SKM-1 (cell line): ENCODE measurements at regions not wholly inside any gene's neighbourhood (a gene's known extent, or its start where the extent isn't known, plus 50 kb on each side); places are given as distances from the start of the nearest gene placed in this dataset.

Experiments
- DNase-seq: peaks from one replicate; lab custom pipeline; 2025; ENCODE audit not compliant: unreplicated experiment; lab: John Stamatoyannopoulos, UW

GRCh38 chr12:103178366-103179080 lies 221.0 kb downstream of the ASCL1 start:
- DNase-seq = no peak

GRCh38 chr12:103181366-103182152 lies 224.1 kb downstream of the ASCL1 start:
- no peak for DNase-seq

DNA sequence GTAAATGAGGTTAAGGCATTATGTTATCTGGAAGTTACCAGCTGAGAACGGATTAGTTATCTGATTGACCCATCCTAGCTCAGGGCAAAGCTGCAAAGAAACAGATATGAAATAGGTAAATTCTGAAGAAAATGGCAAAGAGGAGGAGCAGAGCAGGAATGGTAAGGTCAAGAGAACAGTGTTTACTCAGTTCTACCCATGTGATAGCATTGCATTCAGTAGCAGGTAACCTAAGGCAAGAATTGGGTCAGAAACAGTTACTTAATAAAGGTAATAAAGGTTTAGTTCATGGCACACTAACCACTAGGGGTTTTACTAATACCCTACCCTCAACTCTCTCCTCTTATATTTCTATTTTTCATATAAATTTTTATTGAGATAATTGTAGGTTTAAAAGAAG lies 224.8 kb downstream of the ASCL1 start:
- DNase-seq = no peak

- DNase-seq = no peak
These were observed 239.0 kb downstream of the ASCL1 start for GRCh38 chr12:103196467-103196866.

DNA sequence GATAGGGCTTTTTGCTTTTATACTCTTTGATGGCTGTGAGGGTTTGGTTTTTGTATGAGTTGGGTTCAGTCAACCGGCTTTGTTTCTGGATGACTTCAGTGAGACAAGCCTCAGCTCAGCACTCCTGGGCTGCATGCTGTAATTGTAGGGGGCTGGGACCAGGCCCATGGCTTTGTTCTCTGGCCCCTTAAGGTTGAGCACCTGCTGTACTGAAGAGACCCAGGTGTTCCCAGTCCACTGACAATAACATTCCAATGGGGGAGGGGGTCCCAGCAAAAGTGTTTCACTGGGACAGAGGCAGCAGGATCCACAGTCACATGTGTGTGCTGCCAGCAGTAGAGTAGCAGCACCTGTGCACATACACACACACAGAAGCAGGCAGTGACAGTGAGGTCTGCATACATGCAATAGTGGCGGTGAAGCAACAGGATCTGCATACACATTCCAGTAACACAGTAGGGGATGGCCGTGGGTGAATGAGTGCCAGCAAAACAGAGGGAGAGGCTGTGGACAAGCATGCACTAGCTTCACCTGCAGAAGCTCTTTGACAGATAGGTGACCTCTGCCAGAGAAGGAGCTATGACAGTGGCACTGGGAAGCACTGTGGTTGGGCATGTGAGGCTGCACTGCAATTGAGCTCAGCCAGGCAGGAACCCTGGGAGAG lies 240.4 kb downstream of the ASCL1 start:
- no peak for DNase-seq

DNA sequence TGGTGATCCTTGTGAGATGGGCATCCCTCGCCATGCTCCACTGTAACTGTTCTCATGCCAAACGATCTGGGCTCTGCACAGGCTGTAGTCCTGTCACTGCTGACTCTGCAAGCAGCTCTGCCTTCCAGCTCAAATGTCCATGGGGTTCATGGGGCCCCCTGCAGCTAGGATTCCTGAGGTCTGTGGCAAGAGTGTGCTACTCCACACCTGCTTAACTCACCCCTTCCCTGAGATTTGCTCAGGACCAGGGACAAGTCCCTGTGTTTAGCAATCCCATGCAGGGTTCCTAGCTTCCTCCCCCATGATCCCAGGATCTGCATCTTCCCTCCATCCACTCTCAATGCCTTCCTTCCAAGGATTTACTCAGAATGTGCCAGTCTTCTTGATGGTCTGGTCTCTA lies 241.0 kb downstream of the ASCL1 start:
- DNase-seq = no peak

DNA sequence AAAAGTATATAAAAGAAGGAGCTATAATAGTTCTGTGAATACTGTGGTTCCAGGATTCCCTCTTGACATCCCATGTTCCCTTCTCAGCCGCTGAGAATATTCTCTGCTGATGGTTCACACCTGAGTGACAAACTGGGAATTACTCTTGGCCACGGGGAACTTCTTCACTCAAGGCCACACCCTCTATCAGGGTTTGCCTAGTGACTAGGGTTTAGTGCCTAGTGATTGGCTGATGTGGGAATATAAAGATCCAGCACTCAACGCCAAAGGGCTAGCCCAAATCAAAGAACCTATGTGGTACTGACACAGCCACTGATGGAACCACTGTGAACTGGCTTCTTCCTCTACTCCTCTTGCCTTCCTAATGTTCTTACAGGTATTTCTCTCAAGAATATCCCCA lies 248.4 kb downstream of the ASCL1 start:
- no peak for DNase-seq

GRCh38 chr12:103207936-103208335 lies 250.5 kb downstream of the ASCL1 start:
- no peak for DNase-seq

DNA sequence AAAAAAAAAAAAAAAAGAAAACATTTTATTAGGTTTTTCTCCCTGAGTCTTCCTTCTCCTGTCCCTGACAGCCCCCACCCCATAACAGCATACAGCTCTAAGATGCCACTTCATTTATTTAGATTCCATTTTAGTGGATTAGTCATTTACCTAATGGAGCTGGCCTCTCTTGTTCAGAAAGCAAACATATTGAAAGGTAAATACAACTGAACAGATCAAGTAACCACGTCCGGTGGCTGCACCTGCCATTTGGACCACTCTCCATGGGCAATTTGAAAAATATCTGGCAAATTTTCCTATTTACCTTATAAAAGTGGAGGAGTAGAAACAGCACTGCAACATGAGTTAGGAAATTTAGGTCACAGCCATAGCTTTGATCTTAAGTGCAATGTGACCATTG lies 254.6 kb downstream of the C12orf42 start:
- DNase-seq = no peak

DNA sequence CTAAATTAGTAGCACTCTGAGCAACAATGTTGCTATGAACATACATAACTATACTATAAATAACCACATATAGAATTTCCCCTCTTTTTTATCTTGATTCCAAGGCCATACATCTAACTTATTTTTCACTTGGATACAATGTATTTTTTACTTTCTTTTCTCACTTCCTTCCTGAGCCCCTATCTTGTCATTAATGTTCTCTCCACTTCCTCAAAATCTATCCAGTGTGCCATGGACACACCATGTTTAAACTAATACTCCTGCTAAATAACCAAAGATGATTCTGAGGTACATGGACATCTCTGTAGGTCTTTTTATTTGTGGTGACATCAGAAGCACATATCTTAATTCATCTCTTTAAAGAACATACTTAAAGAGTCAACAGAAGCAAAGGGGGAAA lies 251.2 kb downstream of the C12orf42 start:
- no peak for DNase-seq

- DNase-seq = no peak
These were observed 248.2 kb downstream of the C12orf42 start for GRCh38 chr12:103247531-103247930.

DNA sequence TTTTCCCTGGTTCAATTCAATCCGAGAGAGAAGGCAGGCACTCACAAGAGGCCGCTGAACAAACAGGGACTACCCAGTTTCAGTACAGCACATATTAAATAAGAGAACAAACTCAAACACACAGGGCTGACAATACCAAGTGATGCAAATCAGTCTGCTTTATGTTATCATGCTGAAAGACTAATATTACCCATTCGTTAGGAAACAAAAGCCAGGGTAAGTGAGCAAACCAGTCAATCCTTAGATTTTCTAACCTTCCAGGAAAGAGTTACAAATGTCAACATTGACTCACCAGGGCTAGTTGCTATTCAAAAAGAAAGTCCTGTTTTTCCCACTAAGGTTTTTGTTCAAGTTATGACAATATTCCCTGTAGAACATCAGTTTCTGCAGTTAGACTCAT lies 246.2 kb downstream of the C12orf42 start:
- no peak for DNase-seq

GRCh38 chr12:103250487-103250886 lies 245.3 kb downstream of the C12orf42 start:
- no peak for DNase-seq
